Loucy (cell line): ENCODE measurements at regions not wholly inside any gene's neighbourhood (a gene's known extent, or its start where the extent isn't known, plus 50 kb on each side); places are given as distances from the start of the nearest gene placed in this dataset.

Experiments
- H2AFZ ChIP-seq: fragments of 200-600 bp; sonication (generic); 2 replicates; pipeline ENCODE4 v1.6.0; 2016; ENCODE audit warnings: antibody characterized with exemption, mild to moderate bottlenecking, low read length, moderate library complexity
- H3F3A ChIP-seq: fragments of 200-600 bp; 2 replicates; pipeline ENCODE4 v1.6.0; 2016; ENCODE audit warnings: antibody characterized with exemption, low read depth, mild to moderate bottlenecking
- H3K27me3 ChIP-seq: fragments of 200-600 bp; sonication (generic); 2 replicates; pipeline ENCODE4 v1.6.1; 2014; ENCODE audit warnings: low read length, mild to moderate bottlenecking; ENCODE audit not compliant: insufficient read depth, poor library complexity, severe bottlenecking
- H3K36me3 ChIP-seq: fragments of 200-600 bp; sonication (generic); 2 replicates; pipeline ENCODE4 v1.6.1; 2016; ENCODE audit warnings: low read length; ENCODE audit not compliant: insufficient read depth
- H3K4me1 ChIP-seq: fragments of 200-600 bp; sonication (generic); 2 replicates; pipeline ENCODE4 v1.5.1; 2014; ENCODE audit warnings: low read length, mild to moderate bottlenecking; ENCODE audit not compliant: insufficient read depth, poor library complexity, severe bottlenecking
- H3K4me2 ChIP-seq: fragments of 200-600 bp; sonication (generic); 2 replicates; pipeline ENCODE4 v1.6.0; 2014; ENCODE audit warnings: antibody characterized with exemption, low read length, low read depth, mild to moderate bottlenecking; ENCODE audit not compliant: poor library complexity, severe bottlenecking
- H3K4me3 ChIP-seq: fragments of 200-600 bp; sonication (generic); 2 replicates; pipeline ENCODE4 v1.5.1; 2014; ENCODE audit warnings: low read length, mild to moderate bottlenecking, mixed read lengths; ENCODE audit not compliant: poor library complexity, severe bottlenecking
- H3K79me2 ChIP-seq: fragments of 200-600 bp; sonication (generic); 2 replicates; pipeline ENCODE4 v1.6.1; 2014; ENCODE audit warnings: low read length; ENCODE audit not compliant: insufficient read depth
- H3K9ac ChIP-seq: fragments of 200-600 bp; sonication (generic); 2 replicates; pipeline ENCODE4 v1.6.0; 2014; ENCODE audit warnings: mild to moderate bottlenecking, low read depth, low read length, moderate library complexity; ENCODE audit not compliant: poor library complexity, severe bottlenecking
- H3K9me2 ChIP-seq: fragments of 200-600 bp; sonication (generic); replicated peaks from 2 replicates; pipeline ENCODE4 v1.6.1; 2016; ENCODE audit warnings: low read depth, low read length, mixed read lengths
- H3K9me3 ChIP-seq: fragments of 200-600 bp; sonication (generic); 2 replicates; pipeline ENCODE4 v1.6.1; 2014; ENCODE audit warnings: mild to moderate bottlenecking, antibody characterized with exemption, low read length, low read depth; ENCODE audit not compliant: insufficient read depth
- H4K20me1 ChIP-seq: fragments of 200-600 bp; sonication (generic); 2 replicates; pipeline ENCODE4 v1.6.0; 2014; ENCODE audit warnings: antibody characterized with exemption, low read length, mild to moderate bottlenecking; ENCODE audit not compliant: insufficient read depth, poor library complexity, severe bottlenecking
- CTCF ChIP-seq: fragments of 200-600 bp; sonication (generic); conservative IDR thresholded peaks from 2 replicates; pipeline ENCODE4 v1.5.1; 2014; ENCODE audit warnings: mild to moderate bottlenecking, antibody characterized with exemption, low read length
- EZH2phosphoT487 ChIP-seq: fragments of 200-600 bp; IDR thresholded peaks from 2 replicates; pipeline ENCODE4 v1.6.1; 2018; ENCODE audit warnings: antibody characterized with exemption, mild to moderate bottlenecking, moderate library complexity, borderline replicate concordance

GRCh38 chr11:91688672-91689071 lies 535.9 kb upstream of the FAT3 start:
- H3K9me3 ChIP-seq, result no peaks in the 10 kb centered on the region
- no peaks in the 10 kb centered on the region for H3K4me1 ChIP-seq
- H3K27me3 ChIP-seq, result no peaks in the 10 kb centered on the region
- H3K9ac ChIP-seq, result no peak overlapping the region
- H3K4me2 ChIP-seq, result no peak overlapping the region
- TF ChIP-seq EZH2phosphoT487 (no peak), CTCF (no peak)
- H3K79me2 ChIP-seq, result no peaks in the 10 kb centered on the region
- H3K36me3 ChIP-seq, result no peaks in the 10 kb centered on the region
- H4K20me1 ChIP-seq, result no peaks in the 10 kb centered on the region
- no peak overlapping the region for H2AFZ ChIP-seq
- no peaks in the 10 kb centered on the region for H3K9me2 ChIP-seq
- H3F3A ChIP-seq, result no peaks in the 10 kb centered on the region
- H3K4me3 ChIP-seq, result no peak overlapping the region

- Histone ChIP-seq H3K36me3 (no peaks in the 10 kb centered on the region), H2AFZ (no peak overlapping the region), H3K4me1 (no peaks in the 10 kb centered on the region), H3K9me2 (no peaks in the 10 kb centered on the region), H3K4me3 (no peak overlapping the region), H4K20me1 (no peaks in the 10 kb centered on the region), H3K9ac (no peak overlapping the region), H3K9me3 (no peaks in the 10 kb centered on the region), H3K79me2 (no peaks in the 10 kb centered on the region), H3K27me3 (no peaks in the 10 kb centered on the region), H3K4me2 (no peak overlapping the region), H3F3A (no peaks in the 10 kb centered on the region)
- TF ChIP-seq CTCF (no peak), EZH2phosphoT487 (no peak)
Observed at GRCh38 chr11:91686700-91687099, 537.9 kb upstream of the FAT3 start.

GRCh38 chr11:91686281-91686680 lies 538.3 kb upstream of the FAT3 start:
- Histone ChIP-seq H3K4me1 (no peaks in the 10 kb centered on the region), H3K9me3 (no peaks in the 10 kb centered on the region), H2AFZ (no peak overlapping the region), H3F3A (no peaks in the 10 kb centered on the region), H4K20me1 (no peaks in the 10 kb centered on the region), H3K79me2 (no peaks in the 10 kb centered on the region), H3K4me2 (no peak overlapping the region), H3K4me3 (no peak overlapping the region), H3K36me3 (no peaks in the 10 kb centered on the region), H3K9ac (no peak overlapping the region), H3K9me2 (no peaks in the 10 kb centered on the region), H3K27me3 (no peaks in the 10 kb centered on the region)
- TF ChIP-seq CTCF, result no peak
- no peak for TF ChIP-seq EZH2phosphoT487
